CD4-positive, alpha-beta T cell (primary cell): ENCODE measurements at regions not wholly inside any gene's neighbourhood (a gene's known extent, or its start where the extent isn't known, plus 50 kb on each side); places are given as distances from the start of the nearest gene placed in this dataset.

Experiments
- ATAC-seq: fragments of 200-7000 bp; cut with Tn5 transposase; one replicate; pipeline ENCODE4 v1.10.0; 2022; ENCODE audit warnings: mild to moderate bottlenecking; ENCODE audit not compliant: poor library complexity
- CTCF ChIA-PET: fragments of 350-600 bp; sonication (Branson Sonifier 250); formaldehyde crosslinking; loops from one replicate; lab custom pipeline; 2021; ENCODE audit warnings: antibody characterized with exemption, inconsistent platforms; lab: Charles Lee
- POLR2A ChIA-PET: fragments of 350-600 bp; sonication (Branson Sonifier 250); formaldehyde crosslinking; loops from one replicate; lab custom pipeline; 2021; ENCODE audit warnings: antibody characterized with exemption, inconsistent platforms; lab: Charles Lee
- DNase-seq, 14 experiments: peaks; one replicate each; pipeline ENCODE4 v3.0.0-alpha.2; 2013 to 2020; ENCODE audit warnings: mixed read lengths in 2 of 14
- H3K27ac ChIP-seq, 2 donors: one replicate each; pipeline versions ENCODE4 v1.5.1 to v1.7.0; 2013; ENCODE audit warnings: low read length in 2 of 2, low read depth in 1 of 2, mild to moderate bottlenecking in 1 of 2
- H3K27me3 ChIP-seq, 2 experiments: 1 replicate in 1 of 2; 2 replicates in 1 of 2; pipeline versions ENCODE4 v1.6.1 to v1.7.0; 2013; ENCODE audit warnings: low read length in 2 of 2, control low read depth in 1 of 2, mild to moderate bottlenecking in 1 of 2, moderate library complexity in 1 of 2; ENCODE audit not compliant: insufficient read depth in 2 of 2, control insufficient read depth in 1 of 2
- H3K36me3 ChIP-seq: one replicate; pipeline ENCODE4 v1.6.1; 2013; ENCODE audit warnings: low read length, control low read depth; ENCODE audit not compliant: insufficient read depth
- H3K4me1 ChIP-seq: one replicate; pipeline ENCODE4 v1.6.1; 2013; ENCODE audit warnings: low read length, control low read depth; ENCODE audit not compliant: insufficient read depth
- H3K4me3 ChIP-seq: one replicate; pipeline ENCODE4 v1.5.1; 2013; ENCODE audit warnings: mild to moderate bottlenecking, low read length, moderate library complexity
- H3K9me3 ChIP-seq, 2 experiments: 1 replicate in 1 of 2; 2 replicates in 1 of 2; pipeline versions ENCODE4 v1.6.1 to v1.7.0; 2013; ENCODE audit warnings: low read length in 2 of 2, mild to moderate bottlenecking in 2 of 2, control low read depth in 1 of 2, moderate library complexity in 1 of 2; ENCODE audit not compliant: control insufficient read depth in 1 of 2, insufficient read depth in 1 of 2
- H3K27ac Mint-ChIP-seq: one replicate; pipeline ENCODE4 v1.8.0; 2020; ENCODE audit warnings: mixed read lengths
- H3K27me3 Mint-ChIP-seq: one replicate; pipeline ENCODE4 v1.8.0; 2021; ENCODE audit warnings: mixed read lengths
- H3K36me3 Mint-ChIP-seq: one replicate; pipeline ENCODE4 v1.8.0; 2021; ENCODE audit warnings: low read depth, mixed read lengths
- H3K4me1 Mint-ChIP-seq: one replicate; pipeline ENCODE4 v1.8.0; 2021; ENCODE audit warnings: low read depth, mixed read lengths
- H3K4me3 Mint-ChIP-seq: one replicate; pipeline ENCODE4 v1.8.0; 2020; ENCODE audit warnings: mild to moderate bottlenecking, mixed read lengths
- H3K9me3 Mint-ChIP-seq: one replicate; pipeline ENCODE4 v1.8.0; 2020; ENCODE audit warnings: mixed read lengths
- intact Hi-C, 2 experiments: fragments of 100-400 bp; cut with DNase I in 1 of 2; cut with micrococcal nuclease in 1 of 2; formaldehyde crosslinking; loops; one replicate each; pipeline versions ENCODE4 v1.15.1 to v1.9.0; 2023 to 2025; cut with DNase I, micrococcal nuclease
- TF ChIP-seq, protein P1 (sequence below): fragments of 200-600 bp; IDR thresholded peaks from one replicate; pipeline ENCODE4 v1.8.0; 2022; ENCODE audit warnings: antibody characterized with exemption, mild to moderate bottlenecking

DNA sequence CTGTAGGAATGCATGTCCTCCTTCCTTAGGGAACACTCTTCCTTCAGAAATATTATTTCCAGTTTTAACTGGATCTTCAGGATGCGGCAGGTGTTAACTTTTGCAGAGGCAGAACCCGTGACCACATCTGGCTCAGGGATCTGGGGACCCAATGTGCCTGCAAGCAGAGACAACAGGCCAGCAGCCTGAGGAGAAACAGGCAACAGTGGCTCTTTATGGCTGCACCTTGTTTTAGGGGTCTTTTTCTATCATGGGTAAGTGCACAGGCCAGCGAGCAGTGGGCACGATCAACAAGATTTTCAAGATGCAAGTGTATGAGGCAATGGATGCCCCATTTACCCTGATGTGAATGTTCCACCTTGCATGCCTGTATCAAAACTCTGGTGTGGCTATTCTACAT is 497.5 kb upstream of the KLF6 start:
- Mint-ChIP-seq H3K27me3 (no peaks in the 10 kb centered on the region), H3K36me3 (no peaks in the 10 kb centered on the region), H3K4me3 (no peak overlapping the region), H3K9me3 (no peaks in the 10 kb centered on the region), H3K4me1 (peaks cover 5% of the 10 kb centered on the region), H3K27ac (no peak overlapping the region)
- Histone ChIP-seq H3K9me3 (no peaks in the 10 kb centered on the region), H3K4me1 (peaks cover 5% of the 10 kb centered on the region), H3K36me3 (no peaks in the 10 kb centered on the region), H3K4me3 (no peak overlapping the region), H3K27me3 (no peaks in the 10 kb centered on the region), H3K27ac (no peak overlapping the region)
- CTCF ChIA-PET = no interaction called here
- DNase-seq (no peak), ATAC-seq (no peak)
- POLR2A ChIA-PET = no interaction called here
- TF ChIP-seq, protein P1, sequence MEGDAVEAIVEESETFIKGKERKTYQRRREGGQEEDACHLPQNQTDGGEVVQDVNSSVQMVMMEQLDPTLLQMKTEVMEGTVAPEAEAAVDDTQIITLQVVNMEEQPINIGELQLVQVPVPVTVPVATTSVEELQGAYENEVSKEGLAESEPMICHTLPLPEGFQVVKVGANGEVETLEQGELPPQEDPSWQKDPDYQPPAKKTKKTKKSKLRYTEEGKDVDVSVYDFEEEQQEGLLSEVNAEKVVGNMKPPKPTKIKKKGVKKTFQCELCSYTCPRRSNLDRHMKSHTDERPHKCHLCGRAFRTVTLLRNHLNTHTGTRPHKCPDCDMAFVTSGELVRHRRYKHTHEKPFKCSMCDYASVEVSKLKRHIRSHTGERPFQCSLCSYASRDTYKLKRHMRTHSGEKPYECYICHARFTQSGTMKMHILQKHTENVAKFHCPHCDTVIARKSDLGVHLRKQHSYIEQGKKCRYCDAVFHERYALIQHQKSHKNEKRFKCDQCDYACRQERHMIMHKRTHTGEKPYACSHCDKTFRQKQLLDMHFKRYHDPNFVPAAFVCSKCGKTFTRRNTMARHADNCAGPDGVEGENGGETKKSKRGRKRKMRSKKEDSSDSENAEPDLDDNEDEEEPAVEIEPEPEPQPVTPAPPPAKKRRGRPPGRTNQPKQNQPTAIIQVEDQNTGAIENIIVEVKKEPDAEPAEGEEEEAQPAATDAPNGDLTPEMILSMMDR = no peak
- intact Hi-C loops = no loop called here

DNA sequence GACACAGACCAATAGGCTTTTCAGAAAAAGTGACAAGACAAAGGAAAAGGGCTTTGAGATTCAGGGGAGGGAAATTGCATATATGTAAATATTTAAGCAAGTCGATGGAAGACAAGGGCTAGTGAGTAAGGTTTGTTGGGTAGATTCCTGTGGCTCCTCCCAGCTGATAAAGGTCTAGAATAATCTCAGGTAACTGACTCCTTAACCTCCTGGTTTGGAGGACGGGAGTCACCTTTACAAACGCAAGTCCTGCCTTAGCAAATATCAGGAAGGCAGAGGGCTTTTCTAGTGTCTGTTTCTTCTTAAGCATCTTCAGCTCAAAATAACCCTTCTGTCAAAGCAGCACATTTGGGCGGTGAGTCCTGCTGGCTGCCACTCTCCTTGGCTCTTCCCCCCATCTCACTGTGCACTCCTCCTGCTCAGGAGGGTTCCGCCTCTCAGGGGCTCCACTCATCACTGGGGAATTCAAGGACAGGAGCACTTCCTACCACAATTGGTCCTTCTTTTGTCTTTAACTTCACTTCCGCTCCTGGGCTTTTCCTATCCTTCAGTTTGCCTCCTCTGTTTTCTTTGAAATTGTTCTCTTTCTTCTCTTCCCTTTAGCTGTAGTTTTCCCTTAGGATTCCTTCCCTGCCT is 496.3 kb upstream of the KLF6 start:
- no peaks in the 10 kb centered on the region for H3K27me3 Mint-ChIP-seq
- no peak overlapping the region for H3K4me3 ChIP-seq
- ChIA-PET CTCF (no interaction called here), POLR2A (no interaction called here)
- H3K36me3 Mint-ChIP-seq = no peaks in the 10 kb centered on the region
- no peak overlapping the region for H3K4me3 Mint-ChIP-seq
- peaks cover 5% of the 10 kb centered on the region for H3K4me1 ChIP-seq
- H3K4me1 Mint-ChIP-seq = peaks cover 5% of the 10 kb centered on the region
- no peaks in the 10 kb centered on the region for H3K9me3 ChIP-seq
- no peak overlapping the region for H3K27ac Mint-ChIP-seq
- intact Hi-C loops = no loop called here
- no peak for DNase-seq
- no peak overlapping the region for H3K27ac ChIP-seq
- no peaks in the 10 kb centered on the region for H3K9me3 Mint-ChIP-seq
- H3K36me3 ChIP-seq = no peaks in the 10 kb centered on the region
- ATAC-seq = no peak
- TF ChIP-seq, protein P1 = no peak
- no peaks in the 10 kb centered on the region for H3K27me3 ChIP-seq

DNA sequence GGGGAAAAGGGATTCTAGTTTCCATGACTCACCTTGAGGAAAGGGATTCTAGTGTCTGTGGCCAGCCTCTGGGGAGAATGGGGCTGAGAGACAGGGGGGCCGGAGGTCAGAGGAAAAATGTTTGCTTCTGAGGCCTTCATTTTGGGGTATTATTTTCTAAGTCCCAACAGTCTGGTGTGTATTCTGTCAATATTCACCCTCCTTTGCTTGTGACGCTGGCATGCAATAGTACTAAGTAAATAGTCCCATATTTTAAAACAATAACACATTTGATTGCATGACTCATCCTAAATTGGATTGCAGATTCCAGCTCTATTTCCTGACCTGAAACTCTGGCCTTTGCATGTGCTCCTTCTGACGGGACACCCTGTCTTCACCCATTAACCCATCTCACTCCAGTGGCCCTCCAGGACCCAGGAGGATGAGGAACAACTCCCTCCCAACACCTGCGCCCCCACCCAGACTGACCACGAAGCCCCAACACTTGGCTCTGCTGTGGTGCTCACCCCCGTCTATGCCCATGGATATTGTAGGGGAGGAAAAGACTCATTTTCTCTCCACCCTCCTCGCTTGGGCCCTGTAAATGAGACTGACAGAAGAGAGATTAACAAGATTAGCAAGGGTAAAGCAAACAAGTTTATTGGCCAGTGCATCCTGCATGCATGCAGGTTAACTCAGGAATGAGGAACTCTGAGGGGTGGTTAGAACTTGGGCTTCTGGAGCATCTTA is 495.6 kb upstream of the KLF6 start:
- Mint-ChIP-seq H3K27ac (no peak overlapping the region), H3K27me3 (no peaks in the 10 kb centered on the region), H3K4me1 (peaks cover 5% of the 10 kb centered on the region), H3K9me3 (no peaks in the 10 kb centered on the region), H3K36me3 (no peaks in the 10 kb centered on the region), H3K4me3 (no peak overlapping the region)
- peaks cover 5% of the 10 kb centered on the region for H3K4me1 ChIP-seq
- TF ChIP-seq, protein P1 = no peak
- no peak overlapping the region for H3K4me3 ChIP-seq
- ChIA-PET CTCF (no interaction called here), POLR2A (no interaction called here)
- H3K36me3 ChIP-seq = no peaks in the 10 kb centered on the region
- DNase-seq (no peak), ATAC-seq (no peak)
- intact Hi-C loops = no loop called here
- H3K27me3 ChIP-seq = no peaks in the 10 kb centered on the region
- H3K27ac ChIP-seq = no peak overlapping the region
- H3K9me3 ChIP-seq = no peaks in the 10 kb centered on the region
